Kidney (tissue), 13 donors: ENCODE measurements at regions not wholly inside any gene's neighbourhood (a gene's known extent, or its start where the extent isn't known, plus 50 kb on each side); places are given as distances from the start of the nearest gene placed in this dataset.

Experiments
- DNase-seq, 5 donors: peaks; one replicate each; pipeline ENCODE4 v3.0.0-alpha.2; 2013 to 2020
- FAIRE-seq: peaks from 2 replicates; lab custom pipeline; 2012; peaks lifted over from hg19 to GRCh38; lab: Jason Lieb, UNC
- H3K27ac ChIP-seq, 2 donors: one replicate each; pipeline ENCODE4 v1.7.0; 2013; ENCODE audit warnings: low read depth in 2 of 2, low read length in 2 of 2, inconsistent platforms in 1 of 2
- H3K27me3 ChIP-seq: one replicate; pipeline ENCODE4 v1.7.1; 2013; ENCODE audit warnings: low read length, inconsistent platforms; ENCODE audit not compliant: control insufficient read depth, insufficient read depth
- H3K36me3 ChIP-seq, 3 donors: one replicate each; pipeline versions ENCODE4 v1.7.0 to v1.7.1; 2013; ENCODE audit warnings: low read length in 3 of 3, control low read depth in 1 of 3, inconsistent platforms in 1 of 3; ENCODE audit not compliant: insufficient read depth in 3 of 3, control insufficient read depth in 2 of 3
- H3K4me1 ChIP-seq, 3 donors: one replicate each; pipeline versions ENCODE4 v1.7.0 to v1.7.1; 2013; ENCODE audit warnings: low read length in 3 of 3, inconsistent platforms in 1 of 3, low read depth in 1 of 3; ENCODE audit not compliant: control insufficient read depth in 2 of 3, insufficient read depth in 2 of 3
- H3K4me3 ChIP-seq, 3 donors: one replicate each; pipeline versions ENCODE4 v1.7.0 to v1.8.1; 2013; ENCODE audit warnings: low read length in 3 of 3, control low read depth in 1 of 3, inconsistent platforms in 1 of 3
- H3K9ac ChIP-seq, 3 donors: one replicate each; pipeline versions ENCODE4 v1.7.0 to v1.7.1; 2013; ENCODE audit warnings: low read length in 3 of 3, control low read depth in 1 of 3, inconsistent platforms in 1 of 3
- H3K9me3 ChIP-seq, 3 donors: one replicate each; pipeline versions ENCODE4 v1.7.0 to v1.7.1; 2013; ENCODE audit warnings: low read length in 3 of 3, control low read depth in 1 of 3, inconsistent platforms in 1 of 3; ENCODE audit not compliant: control insufficient read depth in 2 of 3, insufficient read depth in 1 of 3
- intact Hi-C: fragments of 100-400 bp; cut with DNase I; formaldehyde crosslinking; loops from one replicate; pipeline ENCODE4 v1.11.1; 2022
- TF ChIP-seq, protein P1 (sequence below): IDR thresholded peaks from 3 replicates; pipeline ENCODE4 v1.5.1; 2012; ENCODE audit warnings: mild to moderate bottlenecking, moderate library complexity, borderline replicate concordance; ENCODE audit not compliant: insufficient read depth; ENCODE audit errors: extremely low read depth
- donor health status: control.
- donor health status: control.
- donor health status: control.
- donor health status: control.
- donor health status: control.
- donor health status: DM: yes; HTN: yes; CAD: no.
- donor health status: Normal renal cell carcinoma (clear cell type).

DNA sequence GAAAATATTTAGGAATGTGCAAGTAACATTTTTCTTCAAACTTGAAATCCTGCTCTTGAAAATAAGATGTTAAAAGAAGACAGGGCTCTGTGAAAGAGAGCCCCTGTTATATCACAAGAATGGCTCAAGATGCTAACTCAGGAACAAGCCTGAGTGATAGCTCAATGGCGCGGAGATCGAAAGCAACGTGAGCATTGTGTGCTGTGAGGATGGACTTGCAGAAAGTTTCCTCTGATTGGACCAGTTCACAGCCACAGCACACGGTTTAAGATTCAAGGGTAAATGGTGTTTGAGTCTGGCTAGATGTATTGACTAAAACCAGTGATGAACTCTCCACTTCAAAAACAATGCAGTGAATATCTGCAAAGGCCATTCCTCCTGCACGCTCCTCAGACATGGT is 2387.0 kb downstream of the MAT2B start:
- Histone ChIP-seq H3K9ac (no peak overlapping the region), H3K9me3 (no peaks in the 10 kb centered on the region), H3K36me3 (no peaks in the 10 kb centered on the region), H3K4me3 (no peak overlapping the region), H3K27me3 (no peaks in the 10 kb centered on the region), H3K27ac (no peak overlapping the region), H3K4me1 (no peaks in the 10 kb centered on the region)
- TF ChIP-seq, protein P1, sequence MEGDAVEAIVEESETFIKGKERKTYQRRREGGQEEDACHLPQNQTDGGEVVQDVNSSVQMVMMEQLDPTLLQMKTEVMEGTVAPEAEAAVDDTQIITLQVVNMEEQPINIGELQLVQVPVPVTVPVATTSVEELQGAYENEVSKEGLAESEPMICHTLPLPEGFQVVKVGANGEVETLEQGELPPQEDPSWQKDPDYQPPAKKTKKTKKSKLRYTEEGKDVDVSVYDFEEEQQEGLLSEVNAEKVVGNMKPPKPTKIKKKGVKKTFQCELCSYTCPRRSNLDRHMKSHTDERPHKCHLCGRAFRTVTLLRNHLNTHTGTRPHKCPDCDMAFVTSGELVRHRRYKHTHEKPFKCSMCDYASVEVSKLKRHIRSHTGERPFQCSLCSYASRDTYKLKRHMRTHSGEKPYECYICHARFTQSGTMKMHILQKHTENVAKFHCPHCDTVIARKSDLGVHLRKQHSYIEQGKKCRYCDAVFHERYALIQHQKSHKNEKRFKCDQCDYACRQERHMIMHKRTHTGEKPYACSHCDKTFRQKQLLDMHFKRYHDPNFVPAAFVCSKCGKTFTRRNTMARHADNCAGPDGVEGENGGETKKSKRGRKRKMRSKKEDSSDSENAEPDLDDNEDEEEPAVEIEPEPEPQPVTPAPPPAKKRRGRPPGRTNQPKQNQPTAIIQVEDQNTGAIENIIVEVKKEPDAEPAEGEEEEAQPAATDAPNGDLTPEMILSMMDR, result no peak
- intact Hi-C loops, result no loop called here
- DNase-seq (no peak), FAIRE-seq (no peak)

DNA sequence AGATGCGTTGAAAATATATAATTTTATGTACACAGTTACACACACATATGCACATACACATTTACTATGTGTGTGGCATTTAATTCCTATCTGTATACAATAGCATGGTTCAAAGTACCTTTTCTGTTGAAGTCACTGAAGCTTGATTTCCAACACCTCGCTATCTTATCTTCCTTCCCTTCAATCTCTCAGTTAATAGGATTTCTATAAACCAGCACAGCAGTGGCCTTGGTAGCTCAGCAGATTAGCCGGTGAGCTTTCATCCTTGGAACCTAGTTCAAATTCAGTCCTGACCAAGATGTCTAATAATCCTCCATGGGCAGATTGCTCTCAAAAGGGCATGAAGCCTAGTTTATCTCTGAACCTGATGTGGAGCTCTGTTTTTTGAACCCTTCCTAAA is 2389.5 kb downstream of the MAT2B start:
- Histone ChIP-seq H3K4me3 (no peak overlapping the region), H3K9ac (no peak overlapping the region), H3K9me3 (no peaks in the 10 kb centered on the region), H3K4me1 (no peaks in the 10 kb centered on the region), H3K36me3 (no peaks in the 10 kb centered on the region), H3K27me3 (no peaks in the 10 kb centered on the region), H3K27ac (no peak overlapping the region)
- TF ChIP-seq, protein P1, result no peak
- intact Hi-C loops, result no loop called here
- FAIRE-seq (no peak), DNase-seq (no peak)

DNA sequence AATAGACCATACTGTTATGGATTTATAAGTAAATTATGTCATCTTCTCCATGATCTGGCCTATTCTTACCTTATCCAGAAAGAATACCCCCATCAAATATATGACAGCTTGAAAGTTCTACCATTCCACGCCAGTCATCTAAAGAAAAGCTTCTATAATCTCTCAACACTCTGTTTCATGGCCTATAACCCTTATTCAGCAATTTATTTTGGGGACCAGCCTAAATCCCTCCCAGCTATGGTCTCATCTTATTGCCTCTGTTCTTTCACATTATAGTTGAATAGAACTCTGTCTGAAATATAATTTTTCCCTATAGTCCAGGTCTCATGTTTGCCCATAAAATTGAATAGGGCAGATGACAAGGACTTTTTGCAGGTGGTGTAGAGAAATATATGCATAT is 2387.6 kb upstream of the WWC1 start:
- no peak overlapping the region for H3K4me3 ChIP-seq
- no peak overlapping the region for H3K27ac ChIP-seq
- intact Hi-C loops, result no loop called here
- TF ChIP-seq, protein P1, result no peak
- no peaks in the 10 kb centered on the region for H3K4me1 ChIP-seq
- H3K36me3 ChIP-seq, result no peaks in the 10 kb centered on the region
- no peaks in the 10 kb centered on the region for H3K27me3 ChIP-seq
- no peak for DNase-seq
- H3K9me3 ChIP-seq, result no peaks in the 10 kb centered on the region
- no peak for FAIRE-seq
- H3K9ac ChIP-seq, result no peak overlapping the region

DNA sequence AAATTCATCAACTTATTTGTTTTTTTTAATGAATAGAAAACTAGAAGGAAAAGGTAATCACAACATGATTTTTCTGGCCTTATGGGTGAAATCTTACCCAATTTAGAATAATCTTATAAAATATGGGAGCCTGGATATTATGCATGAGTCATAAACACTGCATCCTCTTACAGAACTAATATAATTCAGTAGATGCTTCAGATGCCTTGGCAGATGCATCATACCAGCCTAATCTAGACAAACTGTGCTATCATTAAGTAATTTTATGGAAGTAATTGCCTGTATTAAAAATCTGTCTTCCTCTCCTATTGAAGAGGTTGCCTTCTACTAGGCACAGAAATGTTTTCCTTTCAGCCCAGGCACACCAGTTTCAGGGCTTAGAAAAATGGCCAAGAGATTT is 2384.6 kb upstream of the WWC1 start:
- no peak for FAIRE-seq
- DNase-seq, result no peak
- Histone ChIP-seq H3K4me3 (no peak overlapping the region), H3K36me3 (no peaks in the 10 kb centered on the region), H3K9ac (no peak overlapping the region), H3K9me3 (no peaks in the 10 kb centered on the region), H3K4me1 (no peaks in the 10 kb centered on the region), H3K27ac (no peak overlapping the region), H3K27me3 (no peaks in the 10 kb centered on the region)
- TF ChIP-seq, protein P1, result no peak
- intact Hi-C loops, result no loop called here
